RWPE1 (cell line): ENCODE measurements at regions not wholly inside any gene's neighbourhood (a gene's known extent, or its start where the extent isn't known, plus 50 kb on each side); places are given as distances from the start of the nearest gene placed in this dataset.
A peak's percentile ranks its signal among the peaks of the same experiment; 100 is the strongest.

Source experiments
- CTCF ChIA-PET: fragments of 350-600 bp; sonication (Branson Sonifier 250); formaldehyde crosslinking; extraction: SDS; loops from one replicate; lab custom pipeline; 2021; lab: Yijun Ruan, JAX
- POLR2A ChIA-PET: fragments of 400-600 bp; formaldehyde crosslinking; extraction: SDS; loops from one replicate; lab custom pipeline; 2020; ENCODE audit warnings: antibody characterized with exemption; ENCODE audit not compliant: low non-redundant PET; lab: Yijun Ruan, JAX
- DNase-seq: peaks from one replicate; pipeline ENCODE4 v3.0.0; 2012; ENCODE audit warnings: low spot score
- H3K27ac ChIP-seq: fragments of 450-650 bp; 2 replicates; pipeline ENCODE4 v1.5.1; 2017
- TF ChIP-seq, protein P1 (sequence below): fragments of 450-650 bp; conservative IDR thresholded peaks from 2 replicates; pipeline ENCODE4 v1.5.1; 2017; ENCODE audit warnings: low read depth, mild to moderate bottlenecking

DNA sequence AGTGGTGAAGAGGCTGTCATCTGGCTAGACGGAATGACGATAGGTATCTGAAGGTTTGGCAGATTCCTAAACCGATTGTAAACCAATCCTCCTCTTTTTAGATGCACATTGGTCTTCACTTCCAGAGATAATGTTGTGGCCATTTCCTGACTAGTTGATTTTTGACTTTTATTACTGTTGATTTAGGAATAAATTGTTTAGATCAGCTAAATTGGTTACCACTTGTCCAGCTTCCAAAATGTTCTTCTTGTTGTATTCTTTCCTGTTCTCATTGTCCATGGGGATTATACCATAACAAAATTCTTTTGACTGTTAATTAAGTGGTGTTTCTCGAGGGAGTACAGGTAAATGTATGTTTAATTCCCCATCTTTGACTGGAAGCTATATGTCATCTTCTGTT is 119.7 kb downstream of the MACROH2A1 start:
- ChIA-PET CTCF (interaction anchor here (0.6 kb wide), 1 partner anchor 75 kb away, joined by 3 read pairs; no protein-coding TSS in a partner anchor), POLR2A (no interaction called here)
- DNase-seq = no peak

DNA sequence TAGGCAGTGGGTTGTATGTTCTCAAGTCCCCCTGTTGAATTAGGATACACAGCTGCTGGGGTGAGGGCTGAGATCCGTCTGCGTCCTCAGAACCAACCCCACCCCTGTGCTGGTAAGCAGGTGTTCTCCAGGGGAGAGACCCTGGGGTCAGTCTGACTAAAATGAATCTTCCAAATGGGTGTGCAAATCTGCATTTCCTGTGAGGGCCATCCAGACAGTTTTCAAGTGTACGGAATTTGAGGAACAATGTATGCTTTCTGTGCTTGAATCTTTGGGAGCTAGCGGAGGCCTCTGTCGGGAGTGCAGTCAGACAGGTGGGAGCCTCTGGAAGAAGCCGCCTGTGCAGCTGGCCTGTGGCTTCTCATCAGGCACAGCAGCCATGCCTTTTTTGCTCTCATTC is 122.9 kb downstream of the MACROH2A1 start:
- ChIA-PET POLR2A (no interaction called here), CTCF (interaction anchor here (0.6 kb wide), 1 partner anchor 56 kb away, joined by 4 read pairs; no protein-coding TSS in a partner anchor)
- no peak for DNase-seq
- H3K27ac ChIP-seq = no peak overlapping the region
- TF ChIP-seq, protein P1, sequence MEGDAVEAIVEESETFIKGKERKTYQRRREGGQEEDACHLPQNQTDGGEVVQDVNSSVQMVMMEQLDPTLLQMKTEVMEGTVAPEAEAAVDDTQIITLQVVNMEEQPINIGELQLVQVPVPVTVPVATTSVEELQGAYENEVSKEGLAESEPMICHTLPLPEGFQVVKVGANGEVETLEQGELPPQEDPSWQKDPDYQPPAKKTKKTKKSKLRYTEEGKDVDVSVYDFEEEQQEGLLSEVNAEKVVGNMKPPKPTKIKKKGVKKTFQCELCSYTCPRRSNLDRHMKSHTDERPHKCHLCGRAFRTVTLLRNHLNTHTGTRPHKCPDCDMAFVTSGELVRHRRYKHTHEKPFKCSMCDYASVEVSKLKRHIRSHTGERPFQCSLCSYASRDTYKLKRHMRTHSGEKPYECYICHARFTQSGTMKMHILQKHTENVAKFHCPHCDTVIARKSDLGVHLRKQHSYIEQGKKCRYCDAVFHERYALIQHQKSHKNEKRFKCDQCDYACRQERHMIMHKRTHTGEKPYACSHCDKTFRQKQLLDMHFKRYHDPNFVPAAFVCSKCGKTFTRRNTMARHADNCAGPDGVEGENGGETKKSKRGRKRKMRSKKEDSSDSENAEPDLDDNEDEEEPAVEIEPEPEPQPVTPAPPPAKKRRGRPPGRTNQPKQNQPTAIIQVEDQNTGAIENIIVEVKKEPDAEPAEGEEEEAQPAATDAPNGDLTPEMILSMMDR = no peak

More for the DNA sequence above, 119.7 kb downstream of the MACROH2A1 start:
- no peak overlapping the region for H3K27ac ChIP-seq
- TF ChIP-seq, protein P1 = no peak

DNA sequence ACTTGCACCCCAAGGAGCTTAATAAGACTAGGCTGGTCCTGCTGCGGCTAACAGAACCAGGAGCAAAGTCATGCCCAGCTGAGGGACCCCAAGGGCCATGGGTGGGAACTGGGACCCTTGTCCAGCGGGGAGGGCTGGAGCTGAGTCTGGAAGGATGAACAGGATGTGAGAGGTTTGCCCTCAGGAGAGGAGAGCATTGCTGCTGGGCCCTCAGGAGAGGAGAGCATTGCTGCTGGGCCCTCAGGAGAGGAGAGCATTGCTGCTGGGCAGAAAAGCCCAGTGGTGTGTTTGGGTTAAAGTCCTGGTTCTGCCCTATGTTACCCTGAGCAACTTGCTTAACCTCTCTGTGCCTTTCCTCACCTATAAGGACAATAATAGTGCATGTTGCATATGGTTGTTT is 125.8 kb downstream of the MACROH2A1 start:
- ChIA-PET POLR2A (no interaction called here), CTCF (interaction anchor here (0.6 kb wide), 1 partner anchor 813 kb away, joined by 5 read pairs; no protein-coding TSS in a partner anchor)
- H3K27ac ChIP-seq = no peak overlapping the region
- DNase-seq = no peak
- TF ChIP-seq, protein P1 = no peak

DNA sequence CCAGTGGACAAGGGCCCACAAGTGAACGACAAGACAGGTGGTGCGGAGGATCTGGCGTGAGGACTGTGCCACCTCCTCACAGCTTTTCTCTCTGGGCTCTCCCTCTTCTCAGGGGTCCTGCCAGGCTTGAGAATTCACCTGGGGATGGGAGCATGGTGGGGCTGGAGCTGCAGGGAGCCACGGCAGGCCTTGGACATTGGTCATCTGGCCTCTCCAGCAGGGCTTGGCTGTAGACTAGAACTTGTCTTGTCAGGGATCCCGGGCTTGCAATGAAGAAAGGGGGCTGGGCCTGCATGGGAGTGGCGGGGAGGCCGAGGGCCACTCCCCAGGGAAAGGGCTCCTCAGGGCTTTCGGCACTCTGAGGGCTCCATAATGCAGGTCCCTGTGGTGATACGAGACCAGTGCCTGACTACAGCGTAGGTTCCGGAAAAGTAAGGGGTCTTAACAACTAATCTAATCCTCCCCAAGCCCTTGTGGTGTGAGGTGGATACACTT is 126.7 kb downstream of the MACROH2A1 start:
- TF ChIP-seq, protein P1 = no peak
- no peak overlapping the region for H3K27ac ChIP-seq
- ChIA-PET POLR2A (no interaction called here), CTCF (interaction anchor here (0.8 kb wide), 1 partner anchor 24 kb away, joined by 3 read pairs; no protein-coding TSS in a partner anchor)
- DNase-seq = no peak

DNA sequence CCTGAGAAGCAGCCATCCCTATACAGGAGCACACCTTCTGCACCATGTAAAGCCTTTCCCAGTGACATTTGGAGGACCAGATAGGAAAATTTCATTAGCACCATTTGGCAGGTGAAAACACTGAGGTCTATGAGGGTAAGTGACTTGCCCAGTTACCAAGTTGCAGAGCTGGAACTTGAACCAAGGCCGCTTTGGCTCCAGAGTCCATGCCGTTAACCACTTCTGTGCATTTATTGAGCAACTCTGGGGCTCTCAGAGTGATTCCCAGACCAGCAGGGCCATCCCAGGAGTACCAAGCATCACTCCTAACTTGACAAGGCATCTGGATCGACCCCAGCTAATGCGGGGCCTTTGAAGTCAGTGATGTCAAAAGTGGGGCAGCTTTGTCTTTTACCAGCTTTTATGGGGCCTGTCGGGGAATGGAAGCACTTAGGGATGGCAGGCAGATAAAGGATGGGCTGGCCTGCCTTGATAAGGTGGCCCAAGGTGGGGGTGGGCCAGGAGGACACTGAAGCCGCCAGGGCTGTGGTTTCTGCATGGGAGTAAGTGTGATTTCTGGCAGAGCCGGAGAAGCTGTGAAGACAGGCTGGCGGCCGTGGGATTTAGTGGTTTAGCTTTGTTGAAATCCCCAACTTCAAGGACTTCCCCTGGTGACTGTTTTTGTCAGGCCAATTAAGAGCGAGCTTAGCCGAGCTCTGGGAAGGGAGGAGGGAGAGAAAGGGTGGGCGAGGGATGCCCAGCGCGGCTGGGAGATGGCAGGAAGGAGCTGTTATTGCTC is 127.3 kb downstream of the MACROH2A1 start:
- ChIA-PET CTCF (interaction anchor here (0.6 to 0.8 kb wide), 2 partner anchors 24 to 39 kb away, joined by 3 read pairs; no protein-coding TSS in a partner anchor), POLR2A (no interaction called here)
- TF ChIP-seq, protein P1 = no peak
- no peak overlapping the region for H3K27ac ChIP-seq
- DNase-seq = no peak

DNA sequence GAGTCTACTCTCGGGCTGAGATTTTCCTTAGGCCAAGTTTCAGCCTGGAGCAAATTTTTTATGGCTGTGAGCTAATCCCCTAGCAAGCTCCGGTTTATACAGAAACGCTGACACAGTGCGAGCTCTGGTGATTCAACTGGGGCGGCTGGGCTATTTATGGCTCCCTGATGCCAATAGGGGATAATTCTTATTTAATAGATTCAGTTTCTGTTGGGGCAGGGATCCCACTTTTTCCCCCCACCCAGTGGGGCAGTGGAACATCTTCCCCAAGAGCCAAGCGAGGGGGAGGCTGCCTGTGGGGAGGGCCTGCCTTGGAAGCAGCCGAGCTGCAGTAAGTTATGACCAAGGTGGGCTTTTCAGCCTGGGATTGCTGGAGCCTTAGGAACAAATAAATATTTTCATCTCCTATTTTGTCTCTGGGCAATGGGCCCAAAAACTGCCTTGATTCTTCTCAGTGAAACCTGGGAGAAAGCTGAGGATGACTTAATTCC is 129.1 kb downstream of the MACROH2A1 start:
- TF ChIP-seq, protein P1 = no peak
- peak; percentile 26 for DNase-seq
- CTCF ChIA-PET = no interaction called here
- H3K27ac ChIP-seq = peak overlapping the region; percentile 21
- POLR2A ChIA-PET = no interaction called here
